GM18907 (cell line): ENCODE measurements at regions not wholly inside any gene's neighbourhood (a gene's known extent, or its start where the extent isn't known, plus 50 kb on each side); places are given as distances from the start of the nearest gene placed in this dataset.
A peak's percentile ranks its signal among the peaks of the same experiment; 100 is the strongest.

Source experiments
- ATAC-seq: cut with Tn5 transposase; IDR thresholded peaks from one replicate; pipeline ENCODE4 v1.9.1; 2021; ENCODE audit warnings: mild to moderate bottlenecking, moderate library complexity; ENCODE audit not compliant: unreplicated experiment

DNA sequence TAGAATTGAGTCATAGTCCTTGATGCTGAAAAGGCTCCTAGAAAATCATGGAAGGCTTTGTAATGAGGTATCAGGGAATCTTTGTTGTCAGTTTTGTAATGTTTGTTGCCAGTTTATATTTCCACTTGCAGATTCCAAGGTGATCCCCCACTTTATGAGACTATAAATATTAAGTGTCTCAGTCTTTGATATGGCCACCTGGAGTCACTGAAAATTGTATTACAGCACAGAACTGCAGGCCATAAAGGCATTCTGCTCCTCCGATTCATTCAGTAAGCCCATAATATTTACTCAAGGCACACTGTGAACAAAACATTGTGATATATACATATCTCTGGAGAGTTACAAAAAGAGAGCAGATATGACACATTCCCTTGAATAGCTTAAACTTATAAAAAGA lies 457.8 kb upstream of the ZNF385D start:
- ATAC-seq = no peak

DNA sequence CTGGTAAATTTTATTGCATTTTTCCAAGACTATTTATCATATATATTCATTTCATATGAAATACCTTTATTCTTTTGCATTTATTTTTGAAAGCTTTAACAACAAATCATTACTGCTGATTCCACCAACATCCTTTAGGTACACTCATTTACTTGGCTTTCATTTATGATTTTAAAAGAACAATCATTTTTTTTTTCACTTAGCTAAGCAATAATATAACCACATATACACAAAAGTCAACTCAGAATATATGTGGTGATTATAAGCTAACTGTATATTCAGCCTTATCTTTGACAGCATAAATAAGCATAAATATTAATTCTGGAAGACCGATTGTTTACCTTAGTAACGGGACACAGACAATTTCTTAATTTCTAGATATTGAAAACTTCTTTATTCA lies 458.6 kb upstream of the ZNF385D start:
- ATAC-seq = no peak

DNA sequence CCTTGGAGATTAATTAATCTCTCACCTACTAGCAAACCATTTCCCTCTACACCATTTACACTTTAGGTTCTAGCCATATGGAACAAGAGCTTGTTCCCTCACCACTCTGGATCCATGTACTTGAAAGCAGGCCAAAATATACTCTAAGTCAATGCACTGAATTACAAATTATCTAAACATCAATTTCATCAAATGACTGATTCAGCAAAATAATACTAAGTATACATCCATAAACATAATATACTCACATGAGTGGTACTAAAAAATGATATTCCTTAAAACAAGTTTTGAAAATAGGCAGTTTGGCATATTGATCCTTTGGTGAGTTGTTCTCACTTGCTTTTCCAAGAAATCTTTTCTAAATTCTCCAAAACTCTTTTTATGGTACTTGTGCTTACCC lies 459.7 kb upstream of the ZNF385D start:
- ATAC-seq = no peak

DNA sequence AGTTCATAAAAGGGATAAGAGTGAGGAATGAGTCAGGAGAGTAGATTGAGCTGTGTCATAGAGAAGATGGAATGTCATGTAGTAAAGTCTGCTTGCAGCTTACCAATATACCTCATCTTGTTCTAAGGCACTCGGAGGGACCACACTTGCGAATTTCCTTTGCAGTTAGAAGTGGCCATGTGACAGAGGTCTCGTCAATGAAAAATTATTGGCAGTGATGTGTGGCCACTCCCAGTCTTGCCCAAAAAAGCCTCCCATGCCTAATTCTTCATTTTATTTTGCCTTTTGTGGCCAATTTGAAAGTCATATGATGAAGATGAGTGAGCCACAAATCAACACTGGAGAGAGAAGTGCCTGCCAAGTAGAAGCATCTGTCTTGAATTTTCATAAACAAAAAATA lies 465.6 kb upstream of the ZNF385D start:
- ATAC-seq = no peak

DNA sequence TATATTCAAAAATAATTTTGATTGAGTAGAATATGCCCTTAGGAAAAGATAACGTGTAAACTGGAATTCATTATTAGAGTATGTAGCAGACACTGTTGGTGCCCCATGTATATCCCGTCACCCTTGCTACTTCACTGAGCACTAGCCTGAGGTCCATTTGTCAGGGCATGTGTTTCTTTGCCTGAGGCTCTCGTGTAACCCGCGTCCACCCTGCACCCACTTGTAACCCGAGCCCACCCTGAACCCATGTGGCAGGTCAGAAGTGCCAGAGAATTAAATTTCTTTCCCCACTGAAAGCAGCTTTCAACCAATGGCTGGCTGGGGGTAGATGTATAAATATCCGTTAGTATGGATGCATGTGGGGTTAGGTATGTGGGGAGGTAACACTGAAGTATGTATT lies 474.2 kb upstream of the ZNF385D start:
- no peak for ATAC-seq

DNA sequence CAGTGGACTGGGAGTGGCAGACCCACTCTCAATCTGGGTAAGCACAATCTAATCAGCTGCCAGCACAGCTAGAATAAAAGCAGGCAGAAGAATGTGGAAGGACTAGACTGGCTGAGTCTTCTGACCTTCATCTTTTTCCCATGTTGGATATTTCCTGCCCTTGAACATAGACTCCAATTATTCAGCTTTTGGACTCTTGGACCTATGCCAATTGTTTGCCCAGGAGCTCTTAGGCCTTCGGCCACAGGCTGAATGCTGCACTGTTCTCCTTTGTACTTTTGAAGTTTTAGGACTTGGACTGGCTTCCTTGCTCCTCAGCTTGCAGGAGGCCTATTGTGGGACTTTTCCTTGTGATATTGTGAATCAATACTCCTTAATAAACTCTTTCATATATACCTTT lies 477.7 kb upstream of the ZNF385D start:
- ATAC-seq = no peak

DNA sequence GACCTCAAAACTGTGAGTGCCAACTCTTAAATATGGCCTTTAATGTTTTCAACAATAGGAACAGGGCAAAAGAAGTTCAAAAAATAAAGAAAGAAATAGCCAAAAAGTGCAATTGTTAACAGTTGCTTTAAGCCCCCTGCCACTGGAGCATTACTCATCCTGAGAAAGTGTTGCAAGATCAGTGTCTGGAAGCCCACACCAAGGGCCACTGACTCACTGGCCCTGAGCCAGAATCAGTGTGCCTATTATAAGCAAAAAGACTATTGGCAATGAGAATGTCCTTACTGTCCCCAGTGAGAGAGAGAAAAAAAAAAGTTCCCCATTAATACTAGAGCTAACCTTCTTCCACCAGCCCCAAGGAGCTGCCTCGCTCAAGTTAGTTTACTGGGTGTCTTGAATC lies 480.1 kb upstream of the ZNF385D start:
- ATAC-seq = no peak

DNA sequence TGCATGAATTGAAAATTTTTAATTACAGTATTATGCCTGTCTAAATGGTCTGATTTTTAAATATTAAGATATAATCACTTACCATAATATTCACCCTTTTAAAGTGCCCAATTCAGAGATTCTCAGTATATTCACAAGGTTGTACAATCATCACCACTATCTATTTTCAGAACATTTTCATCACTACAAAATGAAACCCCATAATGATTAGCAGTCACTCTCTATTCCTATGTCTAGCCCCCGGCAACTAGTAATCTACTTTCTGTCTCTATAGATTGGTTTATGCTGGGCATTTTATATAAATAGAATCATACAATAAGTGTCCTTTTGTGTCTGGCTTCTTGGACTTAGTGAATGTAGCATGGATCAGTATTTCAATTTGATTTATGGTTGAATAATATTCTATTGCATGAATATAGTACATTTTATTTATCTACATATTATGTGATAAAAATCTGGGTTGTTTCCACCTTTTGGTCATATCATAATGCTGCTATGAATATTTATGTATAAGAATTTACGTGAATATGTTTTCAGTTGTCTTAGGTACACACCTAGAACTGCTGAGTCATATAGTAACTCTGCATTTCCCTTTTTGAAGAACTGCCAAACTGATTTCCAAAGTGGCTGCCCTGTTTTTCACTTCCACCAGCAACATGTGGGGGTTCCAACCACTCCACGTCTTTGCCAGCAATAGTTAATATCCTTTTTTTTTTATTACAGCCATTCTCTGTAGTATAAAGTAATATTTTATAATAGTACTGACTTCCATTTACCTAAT lies 485.7 kb upstream of the ZNF385D start:
- ATAC-seq = peak; percentile 78

DNA sequence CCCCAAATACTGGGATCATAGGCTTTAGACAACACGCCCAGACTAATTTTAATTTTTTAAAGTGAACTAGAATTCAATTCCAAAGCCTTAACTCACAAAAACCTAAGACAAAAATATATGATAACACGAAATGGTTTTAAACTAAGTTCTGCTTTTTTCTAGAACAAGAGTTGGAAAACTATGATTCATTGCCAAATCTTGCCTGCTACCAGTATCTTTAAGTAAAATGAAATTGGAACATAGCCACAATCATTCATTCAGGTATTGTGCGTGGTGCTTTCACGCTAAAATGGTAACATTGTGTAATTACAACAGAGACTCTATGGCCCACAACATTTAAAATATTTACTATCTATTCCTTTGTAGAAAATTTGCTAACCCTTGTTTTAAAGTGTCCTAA lies 488.0 kb upstream of the ZNF385D start:
- ATAC-seq = no peak

DNA sequence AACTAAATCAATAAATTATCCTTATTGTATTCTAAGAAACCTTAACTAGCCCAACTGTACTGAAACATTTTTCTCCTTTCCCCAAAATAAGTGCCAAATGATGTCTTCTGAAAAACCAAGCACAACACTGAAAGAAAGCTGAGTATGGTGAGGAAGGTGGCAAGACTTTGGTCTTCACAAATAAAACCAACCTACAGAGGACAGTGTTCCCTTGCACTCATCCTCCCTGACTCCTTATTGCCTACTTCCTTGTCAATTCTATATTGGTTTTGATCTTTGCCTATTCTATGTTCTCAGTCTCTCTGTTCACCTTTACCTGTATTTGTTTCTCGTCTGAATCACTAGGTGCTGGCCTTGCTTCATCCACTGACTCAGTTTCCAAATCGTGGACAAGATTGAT lies 490.1 kb upstream of the ZNF385D start:
- ATAC-seq = no peak

DNA sequence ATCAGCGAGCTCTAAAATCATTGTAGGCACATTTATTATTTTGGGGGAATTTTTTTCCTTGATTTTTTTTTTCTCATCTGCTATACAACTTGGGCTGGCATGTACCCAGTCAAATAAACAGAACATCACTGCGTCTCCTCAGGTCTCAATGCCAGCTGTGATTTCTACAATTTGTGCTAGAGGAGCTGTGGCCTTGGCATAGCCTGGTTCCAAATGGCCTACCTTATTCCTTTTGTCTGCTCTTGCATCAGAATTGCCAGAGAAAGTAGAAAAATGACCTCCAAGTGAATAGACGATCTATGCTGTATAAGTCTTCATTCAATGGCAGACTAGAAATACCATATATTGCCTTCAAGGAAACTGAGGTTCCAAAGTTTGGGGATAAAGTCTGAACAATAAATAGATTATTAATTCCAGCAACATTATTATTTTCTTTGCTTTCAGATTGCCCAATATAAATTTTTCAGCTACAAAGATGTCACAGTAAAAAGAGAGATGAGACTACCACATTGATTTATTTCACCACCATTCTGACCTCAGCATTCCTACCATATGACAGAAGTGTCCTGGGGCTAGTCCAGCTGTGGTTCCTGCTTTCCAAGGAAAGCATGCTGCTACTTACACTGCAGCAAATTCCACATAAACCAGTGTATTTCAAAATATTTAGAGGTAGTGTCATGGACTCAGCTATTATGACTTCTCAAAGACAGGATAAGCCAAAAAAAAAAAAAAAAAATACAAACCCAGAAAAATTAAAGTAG lies 493.9 kb upstream of the ZNF385D start:
- ATAC-seq = no peak

DNA sequence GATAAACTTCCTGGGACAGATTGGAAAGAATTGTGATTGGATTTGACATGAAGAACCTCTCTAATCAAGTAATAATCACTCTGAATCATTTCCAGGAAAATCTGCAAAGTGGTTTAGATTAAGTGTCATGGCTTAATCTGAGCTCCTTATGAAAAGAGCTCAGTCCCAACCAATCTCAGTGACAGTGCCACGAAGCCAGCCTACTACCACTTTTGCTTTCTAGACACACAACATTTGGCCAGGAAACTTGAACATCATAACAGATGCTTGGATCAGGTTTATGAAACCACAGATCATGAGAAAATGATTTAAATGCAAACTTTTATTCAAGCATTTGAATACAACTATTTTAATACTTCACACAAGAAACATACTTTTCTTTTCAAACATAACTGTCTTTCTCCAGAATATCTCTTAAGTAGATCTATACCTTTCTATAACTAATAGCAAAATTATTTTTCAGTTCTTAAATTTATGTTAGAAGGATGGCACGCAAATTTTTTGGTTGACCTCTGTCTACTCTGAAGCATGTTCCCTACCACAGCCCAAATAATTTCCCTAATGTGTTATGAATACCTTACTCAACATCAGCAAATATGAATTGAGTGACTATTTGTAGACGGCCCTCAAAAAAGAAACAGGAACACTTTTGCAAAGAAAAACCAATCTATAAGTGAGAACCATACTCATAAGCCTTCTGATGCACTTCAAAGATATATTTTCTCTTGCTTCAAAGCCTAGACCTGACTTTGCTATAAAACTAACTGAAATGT lies 495.0 kb upstream of the ZNF385D start:
- no peak for ATAC-seq

DNA sequence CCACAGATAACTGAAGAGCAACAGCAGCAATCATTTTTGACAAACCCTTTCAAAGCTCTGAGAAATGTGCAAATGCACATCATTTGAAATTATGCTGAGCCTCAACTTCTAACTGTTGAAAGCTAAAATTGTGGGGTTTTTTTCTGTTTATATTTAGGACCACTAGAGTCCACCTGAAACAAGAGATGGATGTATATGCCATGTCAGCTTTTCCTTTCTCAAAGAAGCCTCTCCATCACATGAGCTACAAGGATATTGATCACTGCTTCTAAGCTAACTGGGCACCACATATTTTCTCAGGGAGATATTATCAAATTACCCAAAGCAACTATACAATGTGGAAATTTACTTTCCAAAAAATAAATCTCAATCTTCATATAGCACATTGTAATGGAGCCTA lies 498.6 kb upstream of the ZNF385D start:
- ATAC-seq = no peak

DNA sequence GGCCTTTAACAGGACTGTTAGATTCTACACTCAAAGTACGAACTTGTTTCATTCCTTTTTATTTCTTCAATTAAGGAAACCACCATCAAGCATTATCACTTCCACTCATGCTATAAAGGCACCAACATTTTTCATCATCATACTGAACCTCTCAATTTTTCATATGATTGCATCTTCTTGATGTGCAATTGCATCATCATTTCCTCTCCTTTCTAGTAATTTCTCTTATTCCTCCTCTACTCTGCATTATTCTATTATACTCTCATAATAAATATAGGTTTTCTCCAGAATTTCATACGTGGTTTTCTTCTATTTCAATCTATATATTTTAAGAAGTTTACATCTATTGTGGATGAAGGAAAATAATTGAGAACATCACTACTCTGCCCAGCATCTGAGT lies 506.2 kb upstream of the ZNF385D start:
- ATAC-seq = no peak

DNA sequence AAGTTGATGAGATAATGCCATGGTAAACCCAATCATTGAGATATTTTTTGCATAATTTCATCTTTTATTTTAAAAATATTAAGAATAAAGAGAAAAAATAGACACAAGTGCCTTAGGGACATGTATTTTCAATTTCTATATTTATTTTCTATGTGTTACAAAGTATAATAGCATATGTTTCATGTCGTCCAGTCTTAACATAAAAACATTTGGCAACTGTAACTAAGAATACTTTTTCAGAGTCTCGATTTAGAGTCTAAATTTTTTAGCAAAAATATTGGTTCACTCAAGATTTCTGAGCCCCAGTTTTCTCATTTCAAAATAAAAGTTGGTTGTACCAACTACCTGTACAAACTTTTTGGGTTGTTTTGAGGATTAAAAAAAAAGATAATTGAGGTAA lies 511.4 kb upstream of the ZNF385D start:
- no peak for ATAC-seq

DNA sequence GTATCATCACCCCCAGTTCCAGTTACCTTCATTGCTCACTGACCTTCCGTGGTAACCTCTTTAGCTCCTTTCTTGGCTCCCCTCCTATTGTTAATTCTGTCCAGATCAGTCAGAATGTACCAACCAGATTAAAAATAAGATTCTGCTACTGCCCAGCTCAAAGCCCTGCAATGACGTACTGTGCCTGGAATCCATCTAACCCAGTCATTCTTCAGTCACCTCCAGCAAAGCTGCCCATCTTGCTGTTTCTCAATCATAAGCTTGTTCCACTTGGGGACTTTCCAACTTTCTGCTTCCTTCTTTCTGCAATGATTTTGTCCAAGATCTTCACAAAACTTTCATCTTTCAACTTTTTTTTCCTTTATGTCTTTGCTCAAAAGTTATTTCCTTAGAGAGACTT lies 512.0 kb upstream of the ZNF385D start:
- no peak for ATAC-seq

DNA sequence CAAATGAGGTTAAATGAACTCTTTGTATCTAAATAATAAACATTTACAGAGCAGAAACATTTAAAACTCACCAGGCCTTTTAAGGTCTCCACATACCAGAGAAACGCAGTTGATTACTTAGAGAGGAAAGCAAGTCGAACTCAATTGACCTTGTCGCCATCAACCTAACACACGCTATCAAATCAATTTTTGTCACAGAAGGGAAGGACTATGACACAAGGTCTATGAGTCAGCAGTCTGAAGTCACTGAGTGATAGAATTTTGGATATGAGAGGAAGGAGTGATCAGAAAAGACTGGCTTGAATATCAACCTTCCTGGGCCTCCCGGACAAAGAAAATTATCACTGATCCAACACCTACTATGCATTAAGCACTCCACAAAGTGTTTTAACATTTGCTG lies 514.4 kb upstream of the ZNF385D start:
- no peak for ATAC-seq

DNA sequence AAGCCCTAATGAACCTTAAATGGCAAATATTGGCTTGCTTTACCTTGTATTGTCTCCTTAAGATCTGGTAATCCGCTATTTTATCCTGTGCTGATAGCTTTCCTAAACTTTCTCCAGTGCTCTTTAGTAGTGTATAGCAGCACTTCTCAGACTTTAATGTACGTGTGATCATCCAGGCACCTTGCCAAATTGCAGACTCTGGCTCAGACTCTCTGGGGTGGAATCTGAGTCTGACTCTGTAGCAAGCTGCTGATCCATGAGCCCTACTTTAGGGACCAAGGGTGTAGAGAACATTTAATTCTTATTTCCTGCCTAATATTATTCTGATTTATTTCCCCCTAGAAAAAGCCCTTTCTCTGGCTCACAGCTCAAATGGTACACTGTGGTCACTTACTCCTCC lies 518.8 kb upstream of the ZNF385D start:
- ATAC-seq = no peak

DNA sequence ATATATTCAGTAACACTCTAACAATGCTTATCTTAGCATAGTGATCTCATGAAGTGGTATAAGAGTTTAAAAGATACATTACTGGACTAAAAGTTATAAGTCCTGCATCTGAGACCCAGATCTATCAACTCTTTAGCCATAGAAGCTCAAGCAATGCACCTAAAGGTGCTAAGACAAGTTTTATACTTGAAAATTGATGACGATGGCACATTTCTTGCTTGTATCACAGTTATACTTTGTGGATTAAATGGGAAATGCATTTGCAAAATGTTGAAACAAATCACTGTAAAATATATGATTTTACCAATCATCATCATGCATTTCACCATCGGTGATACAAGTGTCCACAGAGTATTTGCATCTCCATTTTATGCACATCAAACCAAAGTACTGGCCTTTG lies 525.3 kb upstream of the ZNF385D start:
- ATAC-seq = no peak

DNA sequence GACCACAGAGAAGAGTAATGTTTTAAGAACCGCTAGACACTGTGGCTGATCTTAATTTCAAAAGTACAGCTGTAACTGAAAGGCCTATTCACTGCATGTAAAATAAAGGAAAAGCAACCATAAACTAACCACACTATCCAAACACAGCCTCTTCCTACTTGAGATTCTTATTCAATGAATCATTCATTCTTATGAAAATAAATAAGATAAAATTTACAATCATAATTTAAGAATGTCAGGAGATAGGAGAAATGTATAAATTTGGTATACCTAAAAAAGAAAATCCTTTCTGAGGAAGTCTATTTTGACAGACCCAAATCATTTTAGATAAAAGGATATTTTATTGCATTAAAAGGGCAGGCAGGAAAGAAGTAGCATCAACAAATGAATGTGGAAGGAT lies 533.5 kb upstream of the ZNF385D start:
- no peak for ATAC-seq

DNA sequence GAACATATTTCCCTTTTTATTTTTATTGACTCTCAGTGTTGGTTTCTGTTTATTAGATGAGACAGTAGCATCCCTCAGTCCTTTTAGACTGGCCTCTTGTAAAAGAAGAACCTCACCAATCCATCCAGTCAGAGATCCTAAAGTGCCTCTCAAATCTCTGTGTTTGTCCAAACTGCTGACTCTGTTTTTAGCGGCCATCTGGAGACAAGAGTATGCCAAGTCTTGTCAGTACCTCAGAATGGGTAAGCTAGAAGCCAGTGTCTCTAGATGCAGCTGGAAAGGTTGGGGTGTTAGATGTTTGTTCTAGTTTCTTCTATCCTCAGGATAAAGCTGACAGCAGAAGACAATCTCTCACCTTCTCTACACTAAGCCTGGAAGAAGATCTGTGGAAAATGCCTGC lies 537.7 kb upstream of the ZNF385D start:
- ATAC-seq = no peak

DNA sequence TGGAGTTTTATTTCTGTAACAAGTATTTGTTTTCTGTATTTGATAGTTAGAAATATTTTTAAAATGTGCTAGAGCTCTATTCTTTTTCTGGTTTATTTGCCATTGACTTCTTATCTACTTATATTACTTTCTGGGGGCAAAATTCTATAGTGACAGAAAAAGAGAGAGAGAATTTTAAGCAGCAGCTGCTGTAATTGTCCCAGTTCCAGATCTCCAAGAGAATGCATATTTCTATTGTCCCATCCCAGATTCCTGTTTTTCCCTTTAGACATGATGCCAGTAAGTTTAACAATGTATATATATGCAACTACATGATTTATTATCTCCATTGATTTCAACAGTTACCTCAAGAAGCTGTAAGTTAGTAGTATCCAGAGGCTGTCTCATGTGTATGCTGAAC lies 541.7 kb upstream of the ZNF385D start:
- no peak for ATAC-seq
